Type B pancreatic cell (in vitro differentiated cells): ENCODE measurements at regions not wholly inside any gene's neighbourhood (a gene's known extent, or its start where the extent isn't known, plus 50 kb on each side); places are given as distances from the start of the nearest gene placed in this dataset.

ENCODE experiments used
- DNase-seq: peaks from one replicate; pipeline ENCODE4 v3.0.0; 2021; ENCODE audit warnings: mixed read lengths; ENCODE audit not compliant: unreplicated experiment; ENCODE audit errors: extremely low spot score
- H3K27ac Mint-ChIP-seq: 2 replicates; pipeline ENCODE4 v1.8.0; 2021; ENCODE audit warnings: mild to moderate bottlenecking, mixed read lengths
- H3K27me3 Mint-ChIP-seq: 2 replicates; pipeline ENCODE4 v1.8.0; 2021; ENCODE audit warnings: mixed read lengths
- H3K36me3 Mint-ChIP-seq: 2 replicates; pipeline ENCODE4 v1.8.0; 2021; ENCODE audit warnings: mixed read lengths
- H3K4me1 Mint-ChIP-seq: one replicate; pipeline ENCODE4 v1.8.0; 2021; ENCODE audit warnings: mixed read lengths; ENCODE audit not compliant: unreplicated experiment
- H3K4me3 Mint-ChIP-seq: 2 replicates; pipeline ENCODE4 v1.8.0; 2021; ENCODE audit warnings: mild to moderate bottlenecking, mixed read lengths
- H3K9me3 Mint-ChIP-seq: 2 replicates; pipeline ENCODE4 v1.8.0; 2021; ENCODE audit warnings: mixed read lengths
- TF ChIP-seq, protein P1 (sequence below): fragments of 200-600 bp; sonication (generic); conservative IDR thresholded peaks from 2 replicates; pipeline ENCODE4 v1.5.0; 2021; ENCODE audit warnings: antibody characterized with exemption, mild to moderate bottlenecking

DNA sequence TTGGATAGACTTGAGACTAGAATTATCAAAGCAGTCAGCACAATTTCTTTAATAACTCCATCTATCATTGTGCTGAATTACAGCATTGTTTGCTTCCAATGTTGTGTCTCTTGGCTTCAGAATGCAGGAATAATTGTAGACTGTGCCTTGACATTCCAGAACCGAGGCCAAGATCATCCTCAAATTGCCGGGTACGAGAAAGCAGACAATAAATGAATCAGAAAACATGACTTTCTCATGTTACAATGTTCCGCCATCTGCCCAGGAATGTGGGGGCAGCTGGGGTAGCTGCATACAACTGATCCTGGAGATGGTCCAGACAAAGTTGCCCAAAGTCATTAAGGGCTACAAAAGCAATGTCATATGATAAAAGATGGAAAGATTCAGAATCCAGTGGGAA, 206.2 kb upstream of the SGCD start:
- H3K36me3 Mint-ChIP-seq = no peaks in the 10 kb centered on the region
- TF ChIP-seq, protein P1, sequence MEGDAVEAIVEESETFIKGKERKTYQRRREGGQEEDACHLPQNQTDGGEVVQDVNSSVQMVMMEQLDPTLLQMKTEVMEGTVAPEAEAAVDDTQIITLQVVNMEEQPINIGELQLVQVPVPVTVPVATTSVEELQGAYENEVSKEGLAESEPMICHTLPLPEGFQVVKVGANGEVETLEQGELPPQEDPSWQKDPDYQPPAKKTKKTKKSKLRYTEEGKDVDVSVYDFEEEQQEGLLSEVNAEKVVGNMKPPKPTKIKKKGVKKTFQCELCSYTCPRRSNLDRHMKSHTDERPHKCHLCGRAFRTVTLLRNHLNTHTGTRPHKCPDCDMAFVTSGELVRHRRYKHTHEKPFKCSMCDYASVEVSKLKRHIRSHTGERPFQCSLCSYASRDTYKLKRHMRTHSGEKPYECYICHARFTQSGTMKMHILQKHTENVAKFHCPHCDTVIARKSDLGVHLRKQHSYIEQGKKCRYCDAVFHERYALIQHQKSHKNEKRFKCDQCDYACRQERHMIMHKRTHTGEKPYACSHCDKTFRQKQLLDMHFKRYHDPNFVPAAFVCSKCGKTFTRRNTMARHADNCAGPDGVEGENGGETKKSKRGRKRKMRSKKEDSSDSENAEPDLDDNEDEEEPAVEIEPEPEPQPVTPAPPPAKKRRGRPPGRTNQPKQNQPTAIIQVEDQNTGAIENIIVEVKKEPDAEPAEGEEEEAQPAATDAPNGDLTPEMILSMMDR = no peak
- no peak overlapping the region for H3K4me3 Mint-ChIP-seq
- no peak for DNase-seq
- no peaks in the 10 kb centered on the region for H3K9me3 Mint-ChIP-seq
- no peaks in the 10 kb centered on the region for H3K4me1 Mint-ChIP-seq
- H3K27ac Mint-ChIP-seq = no peak overlapping the region
- no peaks in the 10 kb centered on the region for H3K27me3 Mint-ChIP-seq

DNA sequence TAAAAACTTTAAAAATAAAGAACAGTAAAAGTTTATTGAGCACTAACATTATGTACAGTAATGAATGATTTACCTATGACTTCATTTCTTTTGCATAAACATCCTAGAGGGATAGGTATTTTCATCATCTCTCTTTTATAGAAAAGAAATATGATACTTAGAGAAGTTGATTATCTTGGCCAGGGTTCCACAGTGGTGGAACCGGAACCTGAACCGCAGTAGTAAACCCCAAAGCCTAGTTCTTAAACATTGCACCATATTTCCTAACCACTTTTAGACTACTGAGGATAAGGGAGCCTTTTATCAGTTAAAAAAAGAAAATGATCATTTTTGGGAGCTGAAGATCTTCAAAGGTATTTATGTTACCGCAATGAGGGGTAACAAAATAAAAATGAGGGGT, 205.7 kb upstream of the SGCD start:
- no peaks in the 10 kb centered on the region for H3K27me3 Mint-ChIP-seq
- no peak overlapping the region for H3K27ac Mint-ChIP-seq
- TF ChIP-seq, protein P1 = no peak
- no peaks in the 10 kb centered on the region for H3K4me1 Mint-ChIP-seq
- no peaks in the 10 kb centered on the region for H3K36me3 Mint-ChIP-seq
- no peak for DNase-seq
- H3K4me3 Mint-ChIP-seq = no peak overlapping the region
- no peaks in the 10 kb centered on the region for H3K9me3 Mint-ChIP-seq

DNA sequence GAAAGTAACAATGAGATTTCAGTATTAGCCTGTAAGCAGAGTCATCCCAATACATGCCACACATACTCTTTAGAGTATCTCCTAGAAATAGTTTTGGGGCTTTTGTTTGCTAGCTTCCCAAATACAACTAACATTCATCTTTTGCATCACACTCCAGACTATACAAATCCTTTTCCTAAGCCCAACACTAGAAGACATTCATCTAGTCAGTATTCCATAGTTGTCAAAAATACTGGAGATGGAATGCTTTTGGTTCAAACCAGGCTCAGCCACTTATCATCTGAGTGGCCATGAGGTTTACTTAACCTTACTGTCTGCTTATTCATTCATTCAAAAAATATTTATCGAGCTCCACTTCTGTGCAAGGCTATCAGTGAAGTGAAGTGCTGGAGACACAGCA, 205.1 kb upstream of the SGCD start:
- H3K4me1 Mint-ChIP-seq = no peaks in the 10 kb centered on the region
- no peak for DNase-seq
- H3K36me3 Mint-ChIP-seq = no peaks in the 10 kb centered on the region
- no peak overlapping the region for H3K4me3 Mint-ChIP-seq
- TF ChIP-seq, protein P1 = no peak
- no peaks in the 10 kb centered on the region for H3K27me3 Mint-ChIP-seq
- no peak overlapping the region for H3K27ac Mint-ChIP-seq
- no peaks in the 10 kb centered on the region for H3K9me3 Mint-ChIP-seq

DNA sequence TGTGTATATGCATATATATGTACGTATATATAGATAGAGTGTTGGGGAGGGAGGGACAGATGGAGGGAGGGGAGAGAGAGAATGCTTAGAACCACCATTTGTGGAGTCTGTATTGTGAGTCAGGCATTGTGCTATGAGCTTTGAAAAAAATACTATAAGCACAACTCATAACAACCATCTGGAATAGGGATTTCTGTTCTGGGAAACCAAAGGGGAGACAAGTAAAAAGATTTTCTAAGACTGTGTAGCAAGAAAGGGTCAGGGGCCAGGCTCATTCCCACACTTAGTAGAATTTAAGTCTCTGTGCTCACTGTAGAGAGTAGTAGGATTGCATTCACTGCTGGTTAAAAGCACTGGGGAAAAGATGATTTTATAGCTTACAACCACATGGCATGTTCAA, 202.3 kb upstream of the SGCD start:
- H3K4me1 Mint-ChIP-seq = no peaks in the 10 kb centered on the region
- no peaks in the 10 kb centered on the region for H3K9me3 Mint-ChIP-seq
- TF ChIP-seq, protein P1 = no peak
- no peaks in the 10 kb centered on the region for H3K36me3 Mint-ChIP-seq
- H3K27me3 Mint-ChIP-seq = no peaks in the 10 kb centered on the region
- H3K27ac Mint-ChIP-seq = no peak overlapping the region
- no peak for DNase-seq
- H3K4me3 Mint-ChIP-seq = no peak overlapping the region

DNA sequence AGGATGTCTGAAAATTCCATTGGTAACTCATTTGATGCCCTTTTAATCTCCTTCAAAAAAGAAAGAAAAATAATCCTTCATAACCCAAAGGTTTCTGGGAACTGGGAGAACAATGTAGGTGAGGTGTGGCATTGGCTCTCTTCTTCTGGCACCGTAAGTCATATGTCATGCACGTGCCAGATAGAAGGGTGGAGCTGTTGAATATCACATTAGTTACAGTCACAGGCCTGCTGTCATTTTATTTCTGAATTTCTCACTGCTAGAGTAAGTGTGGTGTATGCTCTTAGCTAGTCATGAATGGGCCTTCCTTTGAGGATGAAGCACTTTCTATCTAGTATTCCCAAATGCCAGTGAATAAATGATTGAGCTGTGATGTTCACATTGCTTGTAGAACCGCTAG, 201.8 kb upstream of the SGCD start:
- Mint-ChIP-seq H3K4me3 (no peak overlapping the region), H3K36me3 (no peaks in the 10 kb centered on the region), H3K4me1 (no peaks in the 10 kb centered on the region), H3K9me3 (no peaks in the 10 kb centered on the region), H3K27ac (no peak overlapping the region), H3K27me3 (no peaks in the 10 kb centered on the region)
- no peak for DNase-seq
- TF ChIP-seq, protein P1 = no peak

DNA sequence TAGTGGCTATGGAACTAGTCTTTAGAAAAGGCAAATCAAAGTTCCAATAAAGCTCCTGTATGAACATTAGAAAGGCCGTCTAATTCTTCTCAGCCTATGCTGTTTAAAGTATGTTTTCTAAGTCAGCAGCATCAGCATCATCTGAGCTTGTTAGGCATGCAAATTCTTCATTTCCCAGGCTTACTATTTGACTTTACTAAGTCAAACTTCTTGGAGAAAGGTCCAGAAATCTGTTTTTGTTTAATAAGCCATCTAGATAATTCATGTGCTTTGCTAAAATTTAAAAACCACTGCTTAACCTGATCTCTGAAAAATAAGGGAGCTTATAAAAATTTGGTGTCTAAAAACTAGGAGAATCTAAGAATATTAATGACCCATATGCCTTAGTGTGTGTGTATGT, 200.2 kb upstream of the SGCD start:
- Mint-ChIP-seq H3K4me1 (no peaks in the 10 kb centered on the region), H3K27me3 (no peaks in the 10 kb centered on the region), H3K9me3 (no peaks in the 10 kb centered on the region), H3K36me3 (no peaks in the 10 kb centered on the region), H3K27ac (no peak overlapping the region), H3K4me3 (no peak overlapping the region)
- TF ChIP-seq, protein P1 = no peak
- DNase-seq = no peak
